G401 (cell line): ENCODE measurements at regions not wholly inside any gene's neighbourhood (a gene's known extent, or its start where the extent isn't known, plus 50 kb on each side); places are given as distances from the start of the nearest gene placed in this dataset.
A peak's percentile ranks its signal among the peaks of the same experiment; 100 is the strongest.
"Not testable (repeated sequence)": the region's sequence is repeated elsewhere in the genome, so short reads cannot be mapped to it uniquely, and the experiment has no call there.

Experiments
- DNase-seq: peaks from one replicate; pipeline ENCODE4 v3.0.0-alpha.2; 2015; ENCODE audit warnings: low spot score
- in situ Hi-C: cut with HindIII; loops from 2 replicates; pipeline ENCODE4 v1.10.0; 2016; ENCODE audit warnings: low sequenced_read_pairs, mixed read lengths

DNA sequence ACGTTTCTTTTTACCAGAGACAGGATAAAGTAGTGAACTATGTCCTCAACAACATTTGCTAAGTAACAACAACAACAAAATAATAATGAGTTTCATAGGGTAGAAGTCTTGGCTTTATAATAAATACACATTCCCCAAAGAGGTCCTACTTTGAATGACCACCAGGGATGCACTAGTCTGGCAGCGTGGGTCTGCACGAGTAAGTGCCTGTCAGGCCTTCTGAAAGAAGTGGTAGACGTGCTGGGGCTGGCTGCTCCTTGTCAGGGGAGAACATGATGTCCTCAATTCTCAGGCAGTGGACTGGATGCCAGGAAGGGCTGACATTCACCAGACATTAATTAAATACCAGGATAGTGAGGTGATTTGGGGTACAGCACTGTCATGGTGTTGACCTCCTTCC is 331.1 kb downstream of the TMEM38B start:
- in situ Hi-C loops = no loop called here
- DNase-seq = no peak

DNA sequence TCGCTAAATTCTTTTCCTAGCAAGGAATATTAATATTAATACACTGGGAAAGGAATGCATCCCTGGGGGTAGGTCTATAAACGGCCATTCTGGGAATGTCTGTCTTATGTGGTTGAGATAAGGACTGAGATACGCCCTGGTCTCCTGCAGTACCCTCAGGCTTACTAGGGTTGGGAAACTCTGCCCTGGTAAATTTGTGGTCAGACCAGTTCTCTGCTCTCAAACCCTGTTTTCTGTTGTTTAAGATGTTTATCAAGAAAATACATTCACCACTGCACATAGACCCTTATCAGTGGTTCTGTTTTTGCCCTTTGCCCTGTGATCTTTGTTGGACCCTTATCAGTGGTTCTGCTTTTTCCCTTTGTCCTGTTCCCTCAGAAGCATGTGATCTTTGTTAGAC is 335.8 kb downstream of the TMEM38B start:
- in situ Hi-C loops = not testable (repeated sequence)

DNA sequence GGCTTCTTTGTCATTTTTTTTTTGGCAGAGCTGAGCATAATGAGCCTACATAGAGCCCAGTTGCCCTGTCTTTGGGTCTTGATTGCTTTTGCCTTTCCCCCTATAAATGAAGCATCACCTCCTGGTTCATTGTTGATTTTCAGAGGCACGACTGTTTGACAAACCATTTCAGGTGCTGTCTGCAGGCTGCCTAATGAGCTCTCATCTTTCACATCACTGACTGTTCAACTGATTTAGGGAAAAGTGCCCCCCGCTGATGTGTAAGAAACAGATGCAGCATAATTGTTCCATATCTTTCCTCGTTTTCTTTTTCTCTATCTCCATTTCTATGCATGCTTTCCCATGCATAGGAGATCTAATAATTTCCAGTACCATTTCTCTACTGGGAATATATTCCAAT is 338.6 kb downstream of the TMEM38B start:
- in situ Hi-C loops = no loop called here
- no peak for DNase-seq

More for the DNA sequence above, 335.8 kb downstream of the TMEM38B start:
- DNase-seq = not testable (repeated sequence)

- DNase-seq = no peak
- in situ Hi-C loops = no loop called here
These were observed 341.5 kb downstream of the TMEM38B start for GRCh38 chr9:106035806-106036205.

- no peak for DNase-seq
- in situ Hi-C loops = no loop called here
These were observed 344.1 kb downstream of the TMEM38B start for GRCh38 chr9:106038266-106039001.

GRCh38 chr9:106039151-106039935 is 345.0 kb downstream of the TMEM38B start:
- DNase-seq = no peak
- in situ Hi-C loops = no loop called here

DNA sequence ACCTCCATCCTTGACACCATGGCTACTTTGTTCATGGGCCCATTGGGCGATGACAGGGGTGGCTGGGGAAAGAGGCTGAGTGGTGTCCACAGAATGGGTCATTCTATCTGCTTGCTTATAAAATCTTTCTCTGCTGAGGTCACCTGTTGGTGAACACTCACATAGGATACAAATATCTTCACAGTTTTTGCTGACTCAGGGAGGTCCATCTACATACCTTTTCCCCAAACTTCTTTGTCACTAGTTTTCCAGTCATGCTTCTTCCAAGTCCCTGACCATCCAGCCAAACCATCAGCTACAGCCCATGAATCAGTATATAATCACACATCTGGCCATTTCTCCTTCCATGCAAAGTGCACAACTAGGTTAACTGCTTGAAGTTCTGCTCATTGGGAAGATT is 347.6 kb downstream of the TMEM38B start:
- DNase-seq, in situ Hi-C loops: not testable (repeated sequence)

- DNase-seq = no peak
- in situ Hi-C loops = no loop called here
These were observed 357.2 kb downstream of the TMEM38B start for GRCh38 chr9:106051545-106051944.

DNA sequence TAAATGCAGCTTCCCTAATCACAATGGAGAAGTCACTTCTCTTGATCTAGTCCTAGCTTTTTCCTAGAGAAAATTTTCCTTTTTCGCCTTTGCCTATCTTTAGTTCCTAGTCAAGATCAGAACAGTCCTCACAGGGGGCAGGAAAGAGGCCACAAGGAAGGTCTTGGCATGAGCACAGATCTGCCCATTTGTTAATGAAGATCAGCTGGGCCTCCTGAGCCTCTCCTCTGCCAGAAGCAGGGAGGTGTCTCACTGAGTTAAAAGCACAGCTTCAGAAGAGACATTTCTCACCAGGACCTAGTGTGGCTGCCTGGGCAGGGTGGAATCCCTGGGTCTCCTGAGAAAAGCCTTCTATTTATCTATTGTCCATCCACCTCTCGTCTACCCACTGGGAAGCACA is 357.8 kb downstream of the TMEM38B start:
- in situ Hi-C loops = no loop called here
- DNase-seq = no peak

DNA sequence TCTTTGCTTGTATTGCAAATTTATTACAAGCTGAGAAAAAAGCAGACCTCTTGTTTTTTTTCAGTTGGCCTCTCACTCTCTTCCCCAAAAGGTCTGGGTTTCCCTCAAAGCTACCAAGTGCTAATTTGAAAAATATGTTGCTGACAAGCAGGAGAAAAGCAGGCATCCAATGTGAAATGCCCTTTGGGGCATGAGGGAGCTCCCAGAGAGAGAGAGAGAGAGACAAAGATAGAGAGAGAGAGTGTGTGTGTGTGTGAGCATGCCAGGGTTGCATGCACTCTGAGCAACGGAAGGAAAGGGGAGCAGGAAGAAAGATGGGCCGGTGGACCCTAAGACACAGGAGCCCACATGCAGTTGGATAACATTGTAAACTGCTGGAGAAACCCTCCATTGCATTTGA is 358.4 kb downstream of the TMEM38B start:
- in situ Hi-C loops = no loop called here
- no peak for DNase-seq

DNA sequence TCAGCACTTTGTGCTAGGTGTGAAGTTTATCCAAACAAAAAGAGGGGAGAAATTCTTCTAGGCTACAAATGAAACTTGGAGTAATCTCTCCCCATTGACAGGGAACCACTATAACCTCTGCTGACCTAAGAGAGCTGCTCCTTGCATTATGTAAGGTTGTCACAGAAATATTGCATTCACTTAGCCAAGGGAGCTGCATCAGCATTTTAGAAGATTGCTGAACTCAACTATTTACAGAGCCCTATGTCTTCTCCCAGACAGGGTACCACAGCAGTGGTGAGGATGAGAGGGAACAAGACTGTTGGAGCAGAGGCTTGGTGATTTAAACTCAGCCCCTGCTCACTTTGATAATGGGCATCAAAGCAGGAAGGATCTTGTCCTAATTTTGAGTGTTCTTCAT is 362.0 kb downstream of the TMEM38B start:
- no peak for DNase-seq
- in situ Hi-C loops = no loop called here

GRCh38 chr9:106058460-106058859 is 364.1 kb downstream of the TMEM38B start:
- no peak for DNase-seq
- in situ Hi-C loops = no loop called here

GRCh38 chr9:106059886-106060285 is 365.5 kb downstream of the TMEM38B start:
- DNase-seq = no peak
- in situ Hi-C loops = no loop called here

GRCh38 chr9:106060885-106061284 is 366.5 kb downstream of the TMEM38B start:
- in situ Hi-C loops = no loop called here
- DNase-seq = no peak

DNA sequence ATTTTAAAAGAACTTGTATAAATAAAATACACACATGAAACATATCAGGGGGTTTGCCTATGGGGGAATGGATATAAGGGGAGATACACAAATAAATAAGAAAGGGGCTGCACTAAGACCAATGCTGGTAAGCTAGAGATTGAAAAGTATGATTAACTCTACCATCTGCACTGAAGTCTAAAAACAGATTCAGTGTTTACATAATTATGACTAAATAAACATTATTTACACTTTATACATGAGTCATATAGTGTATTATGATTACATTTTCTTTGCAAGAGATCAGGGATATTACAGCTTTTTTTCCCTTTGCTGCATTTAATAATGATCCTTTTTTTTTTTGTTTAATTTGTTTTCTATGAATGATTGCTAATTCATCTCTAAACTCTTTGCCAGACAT is 367.9 kb downstream of the TMEM38B start:
- DNase-seq = no peak
- in situ Hi-C loops = no loop called here

GRCh38 chr9:106065136-106065535 is 370.8 kb downstream of the TMEM38B start:
- in situ Hi-C loops = no loop called here
- DNase-seq = no peak

DNA sequence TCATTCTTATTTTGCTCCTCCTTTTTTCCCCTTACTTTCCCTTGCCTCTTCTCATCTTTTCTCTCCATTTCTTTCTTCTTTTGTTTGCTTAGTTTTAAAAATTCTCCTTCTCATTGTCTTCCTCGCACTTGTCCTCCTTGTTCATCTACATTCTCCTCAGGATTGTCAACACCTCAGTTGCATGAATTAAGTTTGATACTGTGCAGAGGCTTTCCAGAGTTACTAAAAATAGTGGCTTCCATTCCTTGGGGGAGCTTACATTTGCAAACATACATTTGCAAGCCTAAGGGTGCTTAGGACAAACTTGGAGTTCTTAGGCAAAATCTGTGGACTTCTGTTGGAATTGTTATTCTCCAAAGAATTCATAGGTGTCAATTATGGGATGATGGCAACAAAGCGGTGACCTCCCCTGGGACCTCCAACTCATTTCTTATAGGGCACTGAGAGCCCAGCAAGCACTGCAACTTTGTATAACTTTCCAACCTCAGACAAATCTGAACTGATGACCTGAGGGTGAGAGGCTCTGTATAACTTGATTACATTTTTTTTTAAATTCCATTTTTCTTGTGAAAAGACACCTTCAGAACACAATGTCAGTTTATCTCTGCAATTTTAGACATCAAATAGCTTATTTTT is 371.4 kb downstream of the TMEM38B start:
- DNase-seq = no peak
- in situ Hi-C loops = no loop called here

DNA sequence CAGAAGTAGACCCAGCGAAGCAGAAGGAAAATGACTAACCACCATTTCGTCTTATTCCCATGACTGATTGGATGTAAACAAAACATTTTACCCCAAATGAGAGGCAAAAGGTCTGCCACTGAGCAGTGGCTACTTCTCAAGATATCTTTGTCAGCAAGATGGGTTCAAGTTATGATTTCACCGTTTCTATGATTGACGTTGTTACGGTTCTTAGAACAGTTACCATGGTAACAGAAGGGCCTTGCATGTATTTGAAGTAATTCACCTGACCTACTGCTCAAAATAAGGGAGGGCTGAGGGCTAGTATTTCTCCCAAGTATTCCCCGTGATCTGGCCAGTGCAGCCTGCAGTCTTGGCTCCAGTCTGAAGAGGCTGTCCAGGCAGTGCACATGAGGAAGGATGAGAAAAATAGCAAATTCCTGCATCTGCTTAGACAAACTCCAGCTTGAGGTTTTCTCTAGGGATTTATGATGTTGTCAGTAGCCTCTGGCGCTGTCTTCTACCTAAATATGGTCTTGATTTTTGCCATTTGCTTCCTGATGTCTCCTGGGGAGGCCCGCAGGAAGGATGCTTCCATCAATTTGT is 372.7 kb downstream of the TMEM38B start:
- in situ Hi-C loops = no loop called here
- peak; percentile 1 for DNase-seq

DNA sequence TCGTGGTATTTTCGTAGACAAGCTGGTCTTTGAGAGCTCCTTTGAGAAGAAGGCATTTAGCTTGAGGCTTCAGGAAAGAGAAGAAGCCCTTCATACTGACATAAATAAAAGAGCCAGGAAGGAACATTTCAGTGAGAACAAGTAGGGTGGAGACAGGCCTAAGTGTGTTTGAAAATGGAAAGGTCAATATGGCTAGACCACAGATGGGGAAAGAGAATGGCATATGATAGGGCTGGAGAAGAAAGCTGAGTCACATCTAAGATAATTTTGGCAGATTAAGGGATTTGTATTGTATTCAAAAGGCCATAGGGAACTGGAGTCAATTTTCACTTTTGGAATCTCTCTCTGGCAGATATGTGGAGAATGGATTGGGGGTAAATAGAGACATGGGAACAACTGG is 374.9 kb downstream of the TMEM38B start:
- no peak for DNase-seq
- in situ Hi-C loops = no loop called here

- in situ Hi-C loops = no loop called here
- no peak for DNase-seq
These were observed 378.1 kb downstream of the TMEM38B start for GRCh38 chr9:106072421-106072820.
